ENCODE measurements at regions not wholly inside any gene's neighbourhood (a gene's known extent, or its start where the extent isn't known, plus 50 kb on each side); places are given as distances from the start of the nearest gene placed in this dataset.
A peak's percentile ranks its signal among the peaks of the same experiment; 100 is the strongest.
"Not testable (repeated sequence)": the region's sequence is repeated elsewhere in the genome, so short reads cannot be mapped to it uniquely, and the experiment has no call there.

GRCh38 chr3:34844323-34844620 is 795.1 kb upstream of the ARPP21 start:
- no peak for DNase-seq

DNA sequence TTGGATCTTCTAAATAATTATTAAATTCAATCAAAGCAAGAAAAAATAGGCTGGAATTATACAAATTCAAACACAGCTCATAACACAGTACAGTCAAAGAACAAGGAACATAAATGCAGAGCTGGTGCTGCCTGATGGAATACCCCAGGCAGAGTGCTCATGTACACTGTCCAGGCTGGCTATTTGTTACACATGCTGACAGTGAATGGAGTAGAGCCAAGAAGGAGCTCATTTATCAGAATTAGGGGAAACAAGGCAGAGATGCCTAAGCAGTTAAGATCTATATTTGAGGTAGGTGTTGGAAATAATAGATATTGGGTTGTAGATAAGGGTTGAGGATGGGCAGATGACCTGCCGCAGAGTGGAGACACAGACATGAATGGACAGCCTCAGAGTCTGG is 788.2 kb upstream of the ARPP21 start:
- no peak for DNase-seq

- DNase-seq: no peak
These were observed 786.4 kb upstream of the ARPP21 start for GRCh38 chr3:34852844-34853439.

DNA sequence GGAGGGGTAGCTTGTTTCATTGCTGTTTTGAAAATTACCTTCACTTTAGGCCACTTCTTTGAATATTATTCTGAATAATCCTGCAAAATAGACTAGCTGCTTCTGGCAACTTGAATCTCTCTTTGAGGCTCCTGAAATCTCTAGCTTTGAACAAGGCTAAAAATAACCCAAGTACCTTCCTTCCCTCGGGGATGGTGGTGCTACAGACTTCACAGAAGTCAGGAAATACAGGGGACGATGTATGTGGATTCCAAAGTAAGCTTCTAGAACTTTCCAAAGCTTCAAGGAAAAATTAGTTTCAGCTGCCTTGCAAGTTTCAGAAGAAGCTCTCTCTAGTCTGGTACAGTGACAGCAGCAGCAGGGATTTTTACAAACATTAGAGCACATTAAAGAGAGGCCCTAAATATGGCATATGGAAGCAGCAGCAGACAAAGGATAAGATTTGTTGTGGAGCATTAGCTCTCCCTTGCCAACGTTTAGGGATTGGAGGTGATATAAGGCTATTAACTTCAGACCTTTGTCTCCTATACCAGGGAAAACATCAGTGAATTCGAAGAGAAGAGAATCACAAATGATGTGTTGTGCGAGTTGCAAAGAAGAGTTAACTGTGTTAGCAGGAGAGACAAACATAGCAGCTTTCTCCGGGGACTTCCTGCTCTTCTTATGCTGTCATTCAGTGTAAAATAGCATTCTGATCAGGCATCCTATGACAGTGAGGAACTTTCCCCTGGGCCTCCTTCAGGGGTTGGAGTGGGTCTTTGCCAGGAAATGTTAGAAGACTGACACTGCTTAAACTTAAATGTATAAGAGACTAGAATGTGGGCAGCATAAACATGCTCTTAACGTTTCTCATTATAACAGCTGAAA is 783.0 kb upstream of the ARPP21 start:
- DNase-seq: no peak

DNA sequence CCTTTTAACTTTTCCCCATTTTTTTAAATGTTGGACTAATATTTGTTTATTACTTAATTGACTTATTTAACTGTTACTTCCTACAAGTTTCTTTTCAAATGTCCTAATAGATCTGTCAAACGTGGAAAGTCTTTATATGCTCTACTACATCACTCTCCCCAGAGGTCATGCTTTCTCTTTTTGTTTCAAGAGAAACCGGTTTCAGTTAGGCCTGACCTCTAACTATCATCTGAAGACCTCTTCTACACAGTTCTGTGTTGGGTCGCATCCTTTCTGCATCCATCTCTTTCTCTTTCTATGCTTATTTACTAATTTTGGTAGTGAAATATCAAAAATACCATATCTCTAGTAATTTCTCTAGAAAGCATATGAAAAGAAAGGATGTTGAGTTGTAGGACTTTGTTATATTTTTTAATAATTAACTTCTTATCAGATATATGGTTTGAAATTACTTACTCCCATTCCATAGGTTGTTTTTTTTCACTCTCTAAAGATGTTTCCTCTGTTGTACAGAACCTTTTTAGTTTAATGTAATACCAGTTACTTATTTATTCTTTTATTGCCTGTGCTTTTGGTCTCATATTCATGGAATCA is 781.2 kb upstream of the ARPP21 start:
- no peak for DNase-seq

GRCh38 chr3:34859746-34860145 is 779.6 kb upstream of the ARPP21 start:
- no peak for DNase-seq

GRCh38 chr3:34862456-34862855 is 776.9 kb upstream of the ARPP21 start:
- no peak for DNase-seq

DNA sequence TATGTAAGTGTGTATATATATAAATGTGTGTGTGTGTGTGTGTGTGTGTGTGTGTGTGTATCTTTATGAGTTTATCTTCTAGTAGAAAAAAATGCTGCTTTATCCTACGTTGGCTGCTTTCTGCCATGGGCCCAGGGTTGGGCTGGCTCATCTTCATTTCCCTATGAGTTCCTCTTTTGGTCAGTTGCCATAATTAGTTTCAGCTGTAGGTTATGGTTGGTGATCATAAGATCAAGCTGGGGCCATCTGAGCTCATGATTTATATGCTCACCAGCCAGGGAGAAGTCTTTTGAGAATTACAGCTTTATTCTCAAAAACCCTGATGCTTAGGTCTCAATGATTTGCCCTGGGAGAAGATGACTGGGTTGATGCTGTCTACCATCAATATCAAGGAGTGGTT is 775.8 kb upstream of the ARPP21 start:
- no peak for DNase-seq

GRCh38 chr3:34864011-34864410 is 775.3 kb upstream of the ARPP21 start:
- DNase-seq: no peak

- no peak for DNase-seq
These were observed 774.0 kb upstream of the ARPP21 start for GRCh38 chr3:34865346-34865745.

DNA sequence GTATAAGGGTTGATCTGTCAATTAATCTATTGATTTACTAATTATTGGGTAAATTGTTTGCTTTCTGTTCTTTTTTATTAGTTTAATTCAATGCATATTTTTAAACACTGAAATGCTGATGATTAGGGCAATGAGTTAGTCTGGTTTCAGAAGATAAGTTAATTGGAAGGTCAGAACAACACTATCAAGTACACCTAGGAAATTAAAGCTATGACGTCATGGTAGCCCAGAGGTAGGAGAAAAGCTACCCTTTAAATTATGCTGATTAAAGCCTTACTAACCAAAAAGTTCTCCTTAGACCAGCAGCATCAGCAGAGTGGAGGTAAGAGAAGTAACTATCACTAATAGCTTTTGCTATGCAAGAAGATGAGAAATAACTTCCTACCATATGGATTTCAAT is 770.4 kb upstream of the ARPP21 start:
- DNase-seq: no peak

- peak; percentile 42 to 74 for DNase-seq
These were observed 769.6 kb upstream of the ARPP21 start for GRCh38 chr3:34869696-34870095.

GRCh38 chr3:34872406-34872805 is 766.9 kb upstream of the ARPP21 start:
- DNase-seq: no peak

- no peak for DNase-seq
These were observed 762.3 kb upstream of the ARPP21 start for GRCh38 chr3:34876997-34877396.

DNA sequence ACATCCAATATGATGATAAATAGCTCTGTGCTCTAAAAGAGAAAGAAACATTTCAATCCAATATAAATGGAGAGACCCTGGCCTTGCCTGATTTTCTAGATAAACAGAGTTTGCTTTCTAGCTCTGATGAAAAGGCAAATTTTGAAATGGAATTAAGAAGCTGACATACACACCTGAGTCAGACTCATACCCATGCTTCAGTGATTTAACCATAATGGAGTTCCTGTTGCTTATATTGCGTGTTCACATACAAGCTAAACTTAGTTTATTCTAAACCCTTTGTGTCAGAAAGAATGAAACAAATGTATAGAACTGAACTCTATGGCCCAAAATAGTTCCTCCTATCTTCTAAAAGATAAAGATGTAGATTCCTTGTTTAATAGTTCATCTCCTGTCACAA is 760.8 kb upstream of the ARPP21 start:
- no peak for DNase-seq

DNA sequence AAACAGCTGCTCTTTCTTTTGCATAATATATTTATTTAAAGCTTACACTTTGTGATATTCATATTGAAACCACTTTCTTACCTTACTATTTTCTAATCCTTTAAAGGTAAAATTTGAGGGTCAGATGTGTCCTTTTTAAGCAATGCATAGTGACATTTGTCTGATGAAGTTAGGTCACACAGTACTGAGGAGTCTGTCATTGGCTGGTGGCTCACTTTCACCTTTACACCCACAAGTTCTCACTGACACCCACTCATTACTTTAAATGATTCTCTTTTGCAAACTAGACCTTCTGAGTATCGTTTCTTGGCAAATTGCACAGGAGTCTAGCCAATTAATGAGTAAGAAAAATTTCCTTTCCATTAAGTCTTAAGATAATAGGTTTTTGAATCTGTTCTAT is 758.3 kb upstream of the ARPP21 start:
- no peak for DNase-seq

- DNase-seq: peak; percentile 31 to 81
These were observed 756.6 kb upstream of the ARPP21 start for GRCh38 chr3:34882764-34883163.

- no peak for DNase-seq
These were observed 755.3 kb upstream of the ARPP21 start for GRCh38 chr3:34884007-34884406.

DNA sequence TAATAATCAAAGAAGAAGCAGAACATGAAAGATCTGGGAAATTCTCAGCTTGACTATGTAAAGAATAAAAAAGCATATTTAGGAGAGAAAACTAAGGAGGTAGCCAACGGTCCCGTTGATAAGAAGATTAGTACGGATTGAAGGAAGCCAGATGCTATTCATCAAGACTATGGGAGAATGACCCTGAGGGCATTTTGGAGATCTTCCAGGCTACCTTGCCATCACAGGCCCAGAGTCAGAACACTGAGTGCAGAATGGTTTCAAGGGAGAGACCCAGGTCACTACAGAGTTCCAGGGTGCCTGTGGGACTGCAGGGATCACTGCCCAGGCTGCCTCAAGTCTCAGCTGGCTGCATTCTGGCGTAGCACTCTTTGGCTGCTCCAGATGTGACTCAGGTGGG is 752.9 kb upstream of the ARPP21 start:
- DNase-seq: no peak

DNA sequence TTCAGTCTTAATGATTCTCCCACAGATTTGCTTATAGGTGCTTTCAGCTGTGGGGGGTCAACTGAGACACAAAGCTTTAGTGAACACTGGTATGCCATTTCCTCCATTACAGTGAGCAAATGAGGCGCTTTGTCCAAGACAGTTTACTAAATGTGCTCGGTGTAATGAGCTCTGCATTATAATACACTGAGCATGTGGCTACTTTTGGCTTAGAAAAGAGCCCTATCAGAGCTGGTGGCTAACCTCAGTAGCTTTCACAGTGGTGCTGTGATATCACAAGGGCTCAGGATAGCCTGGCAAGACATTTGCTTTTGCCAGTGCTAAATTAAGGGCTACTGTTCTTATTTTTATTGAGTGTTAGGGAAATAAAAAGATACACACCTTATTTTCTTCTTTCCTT is 749.7 kb upstream of the ARPP21 start:
- no peak for DNase-seq

DNA sequence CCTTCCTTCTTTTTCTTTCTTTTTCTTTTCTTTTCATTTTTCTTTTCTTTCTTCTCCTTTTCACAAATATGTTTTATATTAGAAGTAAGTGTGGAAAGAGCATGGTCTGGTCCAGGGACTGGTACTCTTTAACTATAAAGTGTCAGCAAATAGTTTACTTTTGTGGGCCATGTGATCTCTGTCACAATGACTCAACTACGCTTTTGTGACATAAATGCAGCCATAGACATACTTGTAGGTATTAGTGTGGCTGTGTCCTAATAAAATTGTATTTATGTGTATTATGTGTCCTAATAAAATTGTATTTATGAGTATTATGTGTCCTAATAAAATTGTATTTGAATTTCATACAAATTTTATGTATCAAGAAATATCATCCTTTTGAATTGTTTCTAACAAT is 749.1 kb upstream of the ARPP21 start:
- no peak for DNase-seq

- DNase-seq: no peak
These were observed 747.4 kb upstream of the ARPP21 start for GRCh38 chr3:34891941-34892340.

DNA sequence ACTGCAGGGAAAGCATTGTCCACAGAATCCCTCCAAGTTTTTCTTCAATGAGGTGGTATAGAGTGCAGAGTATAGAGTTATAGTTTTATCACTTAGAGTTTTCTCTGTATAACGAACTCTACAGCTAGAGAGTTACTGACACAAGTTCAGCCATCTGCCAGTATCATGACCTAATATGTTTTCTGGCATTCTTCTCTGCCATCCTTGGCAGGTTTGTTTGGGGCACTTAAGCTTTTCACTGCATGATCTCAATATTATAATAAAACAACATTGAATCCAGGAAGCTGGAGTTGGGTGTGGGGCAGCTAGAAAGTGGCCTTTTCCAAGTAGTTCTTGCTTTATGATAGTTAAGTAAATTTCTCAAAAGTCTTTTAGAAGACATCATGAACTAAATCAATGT is 743.5 kb upstream of the ARPP21 start:
- DNase-seq: peak in 1 of 2 experiments; percentile 20

- DNase-seq: not testable (repeated sequence)
These were observed 729.6 kb upstream of the ARPP21 start for GRCh38 chr3:34909679-34910078.

DNA sequence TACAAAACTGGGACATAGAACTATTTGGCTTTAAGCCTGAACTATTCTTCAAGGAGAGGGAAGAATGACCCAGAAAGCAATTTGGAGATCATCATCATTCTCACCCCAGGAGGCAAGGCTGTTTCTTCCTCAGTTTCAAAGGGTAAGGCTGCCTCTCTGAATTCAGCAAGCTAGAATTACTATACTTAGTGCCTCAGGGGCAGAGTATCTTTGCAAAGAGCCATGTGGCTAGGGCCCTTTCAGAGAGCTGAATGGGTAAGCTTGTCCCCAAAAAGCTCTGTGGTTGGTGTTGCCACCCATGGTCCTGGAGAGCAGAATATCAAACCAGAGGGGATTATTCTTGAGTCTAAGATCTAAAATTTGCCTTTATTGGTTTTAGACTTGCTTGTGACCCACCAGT is 720.3 kb upstream of the ARPP21 start:
- no peak for DNase-seq

All from cerebellar nuclear complex (tissue), 1 donor.